Fibroblast of pulmonary artery (primary cell): ENCODE measurements at regions not wholly inside any gene's neighbourhood (a gene's known extent, or its start where the extent isn't known, plus 50 kb on each side); places are given as distances from the start of the nearest gene placed in this dataset.

Source experiments
- DNase-seq: peaks from one replicate; pipeline ENCODE4 v3.0.0-alpha.2; 2010; ENCODE audit warnings: low read depth
- H3K4me3 ChIP-seq: replicated peaks from 2 replicates; pipeline ENCODE4 v1.5.1; 2011; ENCODE audit warnings: low read depth, mild to moderate bottlenecking, control low read depth, low read length, moderate library complexity
- CTCF ChIP-seq: IDR thresholded peaks from 2 replicates; pipeline ENCODE4 v1.5.1; 2011; ENCODE audit warnings: mild to moderate bottlenecking, control low read depth, low read length, inconsistent platforms; ENCODE audit errors: missing control alignments

DNA sequence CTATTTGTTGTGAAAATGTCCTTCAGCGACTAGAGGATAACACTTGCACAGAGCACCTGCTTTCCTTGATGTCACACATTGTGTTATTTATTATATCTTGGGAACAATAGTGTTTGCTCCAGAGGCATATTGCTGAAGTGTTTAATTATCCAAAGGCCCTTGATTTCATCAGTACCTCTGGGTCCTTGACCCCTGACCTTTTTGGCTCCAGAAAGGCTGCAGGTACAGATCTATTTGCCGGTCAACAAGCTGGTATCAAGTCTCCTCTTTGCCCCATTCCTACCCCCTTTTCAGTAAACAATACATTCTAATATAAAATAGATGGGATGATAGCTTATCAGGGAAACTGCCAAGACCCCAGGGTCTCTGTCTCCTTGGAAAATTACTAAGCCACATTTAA, 206.8 kb downstream of the DACT1 start:
- no peak for DNase-seq
- TF ChIP-seq CTCF: no peak
- no peak overlapping the region for H3K4me3 ChIP-seq

- DNase-seq: no peak
- H3K4me3 ChIP-seq: no peak overlapping the region
- TF ChIP-seq CTCF: no peak
Measured at GRCh38 chr14:58846682-58847465, 209.1 kb downstream of the DACT1 start.

- no peak for TF ChIP-seq CTCF
- DNase-seq: no peak
- H3K4me3 ChIP-seq: no peak overlapping the region
Measured at GRCh38 chr14:58848365-58848764, 210.6 kb downstream of the DACT1 start.

DNA sequence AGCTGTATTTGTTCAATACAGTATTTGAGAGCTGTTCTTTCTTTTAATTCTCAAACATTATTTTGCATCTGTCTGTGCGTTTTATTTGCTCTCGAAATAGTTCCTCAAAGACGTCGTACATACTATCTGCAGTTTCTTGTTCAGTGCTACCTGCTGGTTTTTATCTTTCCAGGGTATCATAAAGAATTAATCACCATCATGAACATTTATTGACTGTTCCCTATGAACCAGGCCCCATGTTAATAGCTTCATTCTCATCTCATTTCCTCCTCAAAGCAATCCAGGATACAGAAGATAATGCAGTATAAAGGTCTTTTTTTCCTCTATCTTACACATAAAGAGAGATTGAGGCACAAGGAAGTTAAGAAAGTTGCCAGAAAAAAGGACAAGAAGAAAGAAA, 211.8 kb downstream of the DACT1 start:
- no peak for TF ChIP-seq CTCF
- no peak for DNase-seq

DNA sequence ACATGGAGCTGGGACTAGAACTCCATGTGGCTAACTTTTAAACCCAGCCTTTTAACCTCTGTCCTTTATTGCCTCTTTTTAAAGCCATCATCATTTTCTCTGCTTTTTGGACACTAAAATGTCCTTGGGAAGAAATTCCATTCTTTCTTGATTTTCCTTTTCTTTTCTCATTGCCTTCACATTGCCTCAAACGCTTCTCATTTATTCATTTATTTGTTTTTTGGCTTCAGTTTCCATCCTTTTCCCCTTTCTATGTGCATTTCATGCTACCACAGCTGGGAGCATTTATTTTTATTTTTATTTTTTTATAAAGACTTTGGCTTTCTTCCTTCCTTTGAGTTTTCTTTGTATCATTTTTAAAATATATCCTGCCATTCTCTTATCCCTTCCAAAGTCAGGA, 212.2 kb downstream of the DACT1 start:
- H3K4me3 ChIP-seq: no peak overlapping the region
- no peak for DNase-seq
- TF ChIP-seq CTCF: no peak

More for the DNA sequence above, 211.8 kb downstream of the DACT1 start:
- no peak overlapping the region for H3K4me3 ChIP-seq

GRCh38 chr14:58861586-58861985, 223.8 kb downstream of the DACT1 start:
- peak; percentile 32 for DNase-seq
- no peak overlapping the region for H3K4me3 ChIP-seq
- TF ChIP-seq CTCF: no peak
